Mucosa of descending colon (tissue), 3 donors: ENCODE measurements at regions not wholly inside any gene's neighbourhood (a gene's known extent, or its start where the extent isn't known, plus 50 kb on each side); places are given as distances from the start of the nearest gene placed in this dataset.

Experiments used
- ATAC-seq: fragments of 200-7000 bp; cut with Tn5 transposase; one replicate; pipeline ENCODE4 v1.9.1; 2020; ENCODE audit warnings: mild to moderate bottlenecking, moderate library complexity
- DNase-seq, 3 donors: peaks; one replicate each; pipeline ENCODE4 v3.0.0-alpha.2; 2020
- H3K36me3 ChIP-seq: fragments of 200-600 bp; one replicate; pipeline ENCODE4 v1.8.0; 2021; ENCODE audit warnings: low read depth, mild to moderate bottlenecking
- H3K4me1 ChIP-seq: fragments of 200-600 bp; one replicate; pipeline ENCODE4 v1.8.0; 2021; ENCODE audit warnings: low read depth, mild to moderate bottlenecking
- H3K4me3 ChIP-seq: fragments of 200-600 bp; one replicate; pipeline ENCODE4 v1.8.0; 2021; ENCODE audit warnings: mild to moderate bottlenecking
- H3K9me3 ChIP-seq: fragments of 200-600 bp; one replicate; pipeline ENCODE4 v1.8.0; 2021; ENCODE audit warnings: mild to moderate bottlenecking
- intact Hi-C, 2 donors: fragments of 100-400 bp; cut with DNase I in 1 of 2; cut with micrococcal nuclease in 1 of 2; formaldehyde crosslinking; loops; one replicate each; pipeline versions ENCODE4 v1.11.0 to v1.11.1; 2022; cut with DNase I, micrococcal nuclease
- TF ChIP-seq, protein P1 (sequence below): fragments of 200-600 bp; IDR thresholded peaks from one replicate; pipeline ENCODE4 v1.8.0; 2022; ENCODE audit warnings: antibody characterized with exemption, mild to moderate bottlenecking
- donor health status: DM: no; HTN: no; CAD: no; lungs with moderate emphysema.
- donor health status: DM: no; HTN: no; CAD: no.
- donor health status: DM: no; HTN: yes; CAD: no.

GRCh38 chr16:77589071-77589765, 133.1 kb upstream of the NUDT7 start:
- no peak for ATAC-seq
- intact Hi-C loops = no loop called here
- H3K4me1 ChIP-seq = no peaks in the 10 kb centered on the region
- H3K36me3 ChIP-seq = no peaks in the 10 kb centered on the region
- no peak for DNase-seq
- TF ChIP-seq, protein P1, sequence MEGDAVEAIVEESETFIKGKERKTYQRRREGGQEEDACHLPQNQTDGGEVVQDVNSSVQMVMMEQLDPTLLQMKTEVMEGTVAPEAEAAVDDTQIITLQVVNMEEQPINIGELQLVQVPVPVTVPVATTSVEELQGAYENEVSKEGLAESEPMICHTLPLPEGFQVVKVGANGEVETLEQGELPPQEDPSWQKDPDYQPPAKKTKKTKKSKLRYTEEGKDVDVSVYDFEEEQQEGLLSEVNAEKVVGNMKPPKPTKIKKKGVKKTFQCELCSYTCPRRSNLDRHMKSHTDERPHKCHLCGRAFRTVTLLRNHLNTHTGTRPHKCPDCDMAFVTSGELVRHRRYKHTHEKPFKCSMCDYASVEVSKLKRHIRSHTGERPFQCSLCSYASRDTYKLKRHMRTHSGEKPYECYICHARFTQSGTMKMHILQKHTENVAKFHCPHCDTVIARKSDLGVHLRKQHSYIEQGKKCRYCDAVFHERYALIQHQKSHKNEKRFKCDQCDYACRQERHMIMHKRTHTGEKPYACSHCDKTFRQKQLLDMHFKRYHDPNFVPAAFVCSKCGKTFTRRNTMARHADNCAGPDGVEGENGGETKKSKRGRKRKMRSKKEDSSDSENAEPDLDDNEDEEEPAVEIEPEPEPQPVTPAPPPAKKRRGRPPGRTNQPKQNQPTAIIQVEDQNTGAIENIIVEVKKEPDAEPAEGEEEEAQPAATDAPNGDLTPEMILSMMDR = no peak
- no peaks in the 10 kb centered on the region for H3K9me3 ChIP-seq
- no peak overlapping the region for H3K4me3 ChIP-seq

GRCh38 chr16:77590707-77591106, 131.6 kb upstream of the NUDT7 start:
- no peak for ATAC-seq
- no peak overlapping the region for H3K4me3 ChIP-seq
- no peaks in the 10 kb centered on the region for H3K4me1 ChIP-seq
- intact Hi-C loops = no loop called here
- no peaks in the 10 kb centered on the region for H3K9me3 ChIP-seq
- TF ChIP-seq, protein P1 = no peak
- no peaks in the 10 kb centered on the region for H3K36me3 ChIP-seq
- DNase-seq = no peak

DNA sequence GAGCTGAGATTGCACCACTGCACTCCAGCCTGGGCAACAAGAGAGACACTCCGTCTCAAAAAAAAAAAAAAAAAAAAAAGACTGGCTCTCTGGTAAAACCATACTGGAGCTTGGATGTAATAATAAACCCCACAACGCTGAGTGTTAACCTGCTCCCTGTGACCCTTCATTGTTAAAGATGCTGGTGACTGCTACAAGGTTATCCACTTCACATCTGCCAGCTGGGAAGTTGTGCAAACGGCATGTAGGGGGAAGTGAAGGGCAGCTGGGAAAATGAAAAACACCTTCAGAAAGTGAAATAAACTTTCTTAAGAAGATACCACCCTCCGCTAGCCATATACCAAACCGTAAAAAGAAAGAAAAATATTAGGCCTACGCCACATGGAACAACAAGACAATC, 131.0 kb upstream of the NUDT7 start:
- DNase-seq (no peak), ATAC-seq (no peak)
- H3K4me1 ChIP-seq = no peaks in the 10 kb centered on the region
- H3K4me3 ChIP-seq = no peak overlapping the region
- intact Hi-C loops = no loop called here
- H3K36me3 ChIP-seq = no peaks in the 10 kb centered on the region
- TF ChIP-seq, protein P1 = no peak
- H3K9me3 ChIP-seq = no peaks in the 10 kb centered on the region

- intact Hi-C loops = no loop called here
- H3K36me3 ChIP-seq = no peaks in the 10 kb centered on the region
- H3K4me1 ChIP-seq = no peaks in the 10 kb centered on the region
- TF ChIP-seq, protein P1 = no peak
- no peak for DNase-seq
- H3K4me3 ChIP-seq = no peak overlapping the region
- ATAC-seq = no peak
- H3K9me3 ChIP-seq = no peaks in the 10 kb centered on the region
Observed at GRCh38 chr16:77592021-77592420, 130.3 kb upstream of the NUDT7 start.

- intact Hi-C loops = no loop called here
- no peak overlapping the region for H3K4me3 ChIP-seq
- no peaks in the 10 kb centered on the region for H3K36me3 ChIP-seq
- TF ChIP-seq, protein P1 = no peak
- ATAC-seq (no peak), DNase-seq (no peak)
- no peaks in the 10 kb centered on the region for H3K9me3 ChIP-seq
- no peaks in the 10 kb centered on the region for H3K4me1 ChIP-seq
Observed at GRCh38 chr16:77594057-77594456, 128.3 kb upstream of the NUDT7 start.
